GM12872 (cell line): ENCODE measurements at regions not wholly inside any gene's neighbourhood (a gene's known extent, or its start where the extent isn't known, plus 50 kb on each side); places are given as distances from the start of the nearest gene placed in this dataset.
A peak's percentile ranks its signal among the peaks of the same experiment; 100 is the strongest.

ENCODE experiments used
- TF ChIP-seq, protein P1 (sequence below): IDR thresholded peaks from 3 replicates; pipeline ENCODE4 v1.5.1; 2011; ENCODE audit warnings: low read depth, mild to moderate bottlenecking, low read length, moderate library complexity; ENCODE audit not compliant: insufficient read depth

GRCh38 chr1:96233422-96233821 lies 488.2 kb upstream of the PTBP2 start:
- TF ChIP-seq, protein P1, sequence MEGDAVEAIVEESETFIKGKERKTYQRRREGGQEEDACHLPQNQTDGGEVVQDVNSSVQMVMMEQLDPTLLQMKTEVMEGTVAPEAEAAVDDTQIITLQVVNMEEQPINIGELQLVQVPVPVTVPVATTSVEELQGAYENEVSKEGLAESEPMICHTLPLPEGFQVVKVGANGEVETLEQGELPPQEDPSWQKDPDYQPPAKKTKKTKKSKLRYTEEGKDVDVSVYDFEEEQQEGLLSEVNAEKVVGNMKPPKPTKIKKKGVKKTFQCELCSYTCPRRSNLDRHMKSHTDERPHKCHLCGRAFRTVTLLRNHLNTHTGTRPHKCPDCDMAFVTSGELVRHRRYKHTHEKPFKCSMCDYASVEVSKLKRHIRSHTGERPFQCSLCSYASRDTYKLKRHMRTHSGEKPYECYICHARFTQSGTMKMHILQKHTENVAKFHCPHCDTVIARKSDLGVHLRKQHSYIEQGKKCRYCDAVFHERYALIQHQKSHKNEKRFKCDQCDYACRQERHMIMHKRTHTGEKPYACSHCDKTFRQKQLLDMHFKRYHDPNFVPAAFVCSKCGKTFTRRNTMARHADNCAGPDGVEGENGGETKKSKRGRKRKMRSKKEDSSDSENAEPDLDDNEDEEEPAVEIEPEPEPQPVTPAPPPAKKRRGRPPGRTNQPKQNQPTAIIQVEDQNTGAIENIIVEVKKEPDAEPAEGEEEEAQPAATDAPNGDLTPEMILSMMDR, result no peak

DNA sequence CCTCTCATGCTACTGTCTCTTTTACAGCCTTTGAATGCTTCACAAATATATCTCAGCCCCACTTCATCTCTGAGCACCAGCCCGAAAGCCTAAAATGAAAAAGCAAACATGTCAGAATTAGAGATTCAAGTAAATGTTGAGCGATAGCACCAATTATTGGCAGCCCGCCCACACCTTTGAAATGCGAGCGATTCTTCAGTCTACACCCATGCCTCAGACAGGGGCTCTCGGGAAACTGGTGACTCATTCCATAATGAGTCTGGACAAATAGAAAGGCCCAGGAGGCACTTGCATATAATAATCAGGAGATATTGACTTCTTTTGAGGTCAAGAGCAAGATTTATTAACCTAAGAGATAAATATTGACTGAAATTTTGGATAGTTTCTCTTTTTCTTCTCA lies 487.3 kb upstream of the PTBP2 start:
- TF ChIP-seq, protein P1, result no peak

- TF ChIP-seq, protein P1, result peak; percentile 33; the same call in 2 of the 3 replicates
Observed at GRCh38 chr1:96236156-96236739, 485.3 kb upstream of the PTBP2 start.

GRCh38 chr1:96238426-96238825 lies 483.2 kb upstream of the PTBP2 start:
- TF ChIP-seq, protein P1, result no peak

- TF ChIP-seq, protein P1, result no peak
Observed at GRCh38 chr1:96240438-96240837, 481.1 kb upstream of the PTBP2 start.

DNA sequence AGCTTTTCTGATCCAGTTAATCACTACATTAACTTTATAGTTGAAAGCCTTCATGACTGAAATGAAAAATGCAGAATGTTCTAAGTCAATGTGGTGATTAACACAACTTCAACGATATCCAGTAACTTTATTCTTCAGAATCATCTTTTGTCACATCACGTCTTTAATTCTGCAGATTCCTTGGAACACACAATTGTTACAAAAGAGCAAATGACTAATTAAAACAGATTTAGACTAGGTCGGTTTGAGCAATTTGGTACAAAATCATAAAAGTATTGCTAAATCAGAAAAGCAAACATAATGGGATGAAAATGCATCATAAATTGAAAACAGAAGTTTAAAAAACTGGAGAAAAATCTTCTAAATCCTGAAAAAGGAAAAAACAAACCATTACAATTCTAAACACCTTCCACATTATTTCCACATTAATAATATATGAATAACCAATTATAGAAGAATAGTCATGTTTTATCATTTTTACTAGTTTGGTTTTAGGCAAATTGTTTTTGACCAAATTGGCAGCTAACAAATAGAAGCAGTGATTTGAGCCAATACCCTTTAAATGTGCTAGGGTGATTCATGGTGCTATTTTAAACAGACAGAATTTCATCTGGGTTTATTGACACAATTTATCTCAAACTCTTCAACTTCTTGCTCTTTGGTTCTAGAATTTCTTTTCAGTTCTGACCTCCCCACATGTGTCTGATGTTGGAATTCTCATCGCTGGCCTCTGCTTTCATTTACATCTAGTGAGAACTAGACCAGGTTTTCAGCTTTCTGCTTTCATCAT lies 468.1 kb upstream of the PTBP2 start:
- TF ChIP-seq, protein P1, result no peak

GRCh38 chr1:96256130-96256790 lies 465.3 kb upstream of the PTBP2 start:
- TF ChIP-seq, protein P1, result no peak
